T-helper 9 cell (primary cell): ENCODE measurements at regions not wholly inside any gene's neighbourhood (a gene's known extent, or its start where the extent isn't known, plus 50 kb on each side); places are given as distances from the start of the nearest gene placed in this dataset.

Source experiments
- DNase-seq: peaks from one replicate; pipeline ENCODE4 v3.0.0-alpha.2; 2020

GRCh38 chr6:54440549-54440948 lies 132.3 kb downstream of the TINAG start:
- no peak for DNase-seq

GRCh38 chr6:54441020-54441419 lies 132.8 kb downstream of the TINAG start:
- no peak for DNase-seq

GRCh38 chr6:54441687-54442248 lies 133.5 kb downstream of the TINAG start:
- no peak for DNase-seq

- no peak for DNase-seq
These were observed 137.0 kb downstream of the TINAG start for GRCh38 chr6:54445207-54445606.

GRCh38 chr6:54448617-54449016 lies 140.4 kb downstream of the TINAG start:
- DNase-seq, result no peak

GRCh38 chr6:54451516-54451915 lies 143.3 kb downstream of the TINAG start:
- DNase-seq, result no peak

GRCh38 chr6:54463354-54464024 lies 155.2 kb downstream of the TINAG start:
- DNase-seq, result no peak

GRCh38 chr6:54465649-54466300 lies 157.5 kb downstream of the TINAG start:
- no peak for DNase-seq

GRCh38 chr6:54467384-54467783 lies 159.1 kb downstream of the TINAG start:
- no peak for DNase-seq

- no peak for DNase-seq
These were observed 165.1 kb downstream of the TINAG start for GRCh38 chr6:54473328-54473727.

GRCh38 chr6:54474898-54475297 lies 166.7 kb downstream of the TINAG start:
- no peak for DNase-seq

GRCh38 chr6:54481091-54481490 lies 172.8 kb downstream of the TINAG start:
- no peak for DNase-seq

- DNase-seq, result no peak
These were observed 183.2 kb downstream of the TINAG start for GRCh38 chr6:54491431-54491830.

GRCh38 chr6:54493138-54493537 lies 184.9 kb downstream of the TINAG start:
- DNase-seq, result no peak

- DNase-seq, result no peak
These were observed 194.9 kb downstream of the TINAG start for GRCh38 chr6:54503144-54503543.

- no peak for DNase-seq
These were observed 206.8 kb downstream of the TINAG start for GRCh38 chr6:54515013-54515412.

- DNase-seq, result no peak
These were observed 207.5 kb downstream of the TINAG start for GRCh38 chr6:54515713-54516112.

- DNase-seq, result no peak
These were observed 208.1 kb downstream of the TINAG start for GRCh38 chr6:54516321-54516720.

- no peak for DNase-seq
These were observed 210.9 kb downstream of the TINAG start for GRCh38 chr6:54519161-54519560.

GRCh38 chr6:54525731-54526130 lies 217.5 kb downstream of the TINAG start:
- DNase-seq, result no peak

- no peak for DNase-seq
These were observed 225.3 kb downstream of the TINAG start for GRCh38 chr6:54533567-54533966.

GRCh38 chr6:54535568-54535967 lies 227.3 kb downstream of the TINAG start:
- DNase-seq, result no peak

- DNase-seq, result no peak
These were observed 233.3 kb downstream of the TINAG start for GRCh38 chr6:54541541-54541940.

- no peak for DNase-seq
These were observed 250.9 kb downstream of the TINAG start for GRCh38 chr6:54559136-54559535.
